Kidney epithelial cell (primary cell): ENCODE measurements at regions not wholly inside any gene's neighbourhood (a gene's known extent, or its start where the extent isn't known, plus 50 kb on each side); places are given as distances from the start of the nearest gene placed in this dataset.
"Not testable (repeated sequence)": the region's sequence is repeated elsewhere in the genome, so short reads cannot be mapped to it uniquely, and the experiment has no call there.

Experiments
- DNase-seq: peaks from one replicate; pipeline ENCODE4 v3.0.0-alpha.2; 2010; ENCODE audit warnings: low read depth
- H3K27me3 ChIP-seq: 2 replicates; pipeline ENCODE4 v1.6.0; 2011; ENCODE audit warnings: low read length; ENCODE audit not compliant: control insufficient read depth, insufficient read depth
- H3K36me3 ChIP-seq: 2 replicates; pipeline ENCODE4 v1.5.1; 2011; ENCODE audit warnings: low read length; ENCODE audit not compliant: control insufficient read depth, insufficient read depth
- H3K4me3 ChIP-seq: 2 replicates; pipeline ENCODE4 v1.5.1; 2011; ENCODE audit warnings: low read depth, mild to moderate bottlenecking, control low read depth, low read length
- TF ChIP-seq, protein P1 (sequence below): IDR thresholded peaks from 2 replicates; pipeline ENCODE4 v1.5.1; 2011; ENCODE audit warnings: mild to moderate bottlenecking, moderate library complexity, low read length, control low read depth, inconsistent platforms; ENCODE audit not compliant: insufficient read depth, poor library complexity, severe bottlenecking

DNA sequence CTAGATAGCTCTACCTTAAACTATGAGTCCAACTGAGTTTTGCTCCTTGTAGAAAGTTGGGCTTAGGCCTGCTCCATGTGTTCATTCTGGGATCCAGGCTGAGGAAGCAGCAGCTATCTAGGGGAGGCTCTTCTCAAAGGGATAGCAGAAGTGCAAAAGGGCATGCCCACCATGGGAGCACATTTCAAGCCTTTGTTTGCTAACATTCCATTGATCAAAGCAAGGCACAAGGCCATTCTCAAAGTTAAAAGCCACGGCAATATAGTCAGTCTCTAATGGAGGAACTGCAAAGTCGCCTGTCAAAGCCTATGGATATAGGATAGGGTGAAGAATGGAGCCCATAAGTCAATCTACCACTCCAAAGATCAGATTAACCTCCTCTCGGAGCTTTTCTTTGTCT, 488.1 kb upstream of the ARX start:
- Histone ChIP-seq H3K27me3 (no peaks in the 10 kb centered on the region), H3K4me3 (no peak overlapping the region), H3K36me3 (no peaks in the 10 kb centered on the region)
- TF ChIP-seq, protein P1, sequence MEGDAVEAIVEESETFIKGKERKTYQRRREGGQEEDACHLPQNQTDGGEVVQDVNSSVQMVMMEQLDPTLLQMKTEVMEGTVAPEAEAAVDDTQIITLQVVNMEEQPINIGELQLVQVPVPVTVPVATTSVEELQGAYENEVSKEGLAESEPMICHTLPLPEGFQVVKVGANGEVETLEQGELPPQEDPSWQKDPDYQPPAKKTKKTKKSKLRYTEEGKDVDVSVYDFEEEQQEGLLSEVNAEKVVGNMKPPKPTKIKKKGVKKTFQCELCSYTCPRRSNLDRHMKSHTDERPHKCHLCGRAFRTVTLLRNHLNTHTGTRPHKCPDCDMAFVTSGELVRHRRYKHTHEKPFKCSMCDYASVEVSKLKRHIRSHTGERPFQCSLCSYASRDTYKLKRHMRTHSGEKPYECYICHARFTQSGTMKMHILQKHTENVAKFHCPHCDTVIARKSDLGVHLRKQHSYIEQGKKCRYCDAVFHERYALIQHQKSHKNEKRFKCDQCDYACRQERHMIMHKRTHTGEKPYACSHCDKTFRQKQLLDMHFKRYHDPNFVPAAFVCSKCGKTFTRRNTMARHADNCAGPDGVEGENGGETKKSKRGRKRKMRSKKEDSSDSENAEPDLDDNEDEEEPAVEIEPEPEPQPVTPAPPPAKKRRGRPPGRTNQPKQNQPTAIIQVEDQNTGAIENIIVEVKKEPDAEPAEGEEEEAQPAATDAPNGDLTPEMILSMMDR, result no peak
- no peak for DNase-seq

DNA sequence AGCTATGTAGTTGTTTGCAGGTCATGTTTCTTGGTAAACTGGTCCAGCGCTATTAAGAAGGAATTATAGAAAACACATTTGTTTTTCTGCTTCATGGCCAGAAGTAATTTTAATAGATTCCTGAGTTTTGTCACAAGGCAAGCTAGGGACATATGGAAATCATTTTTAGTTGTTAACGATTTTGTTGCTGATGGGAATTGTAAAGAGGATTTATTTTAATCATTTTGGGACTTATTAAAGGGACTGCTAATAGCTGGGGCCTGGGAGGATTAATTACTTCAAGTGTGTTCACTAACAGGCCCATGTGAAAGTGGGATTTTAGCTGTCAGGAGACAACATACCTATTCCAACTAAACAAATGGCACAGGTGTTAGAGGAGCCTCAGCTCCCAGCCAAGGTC, 492.0 kb upstream of the ARX start:
- Histone ChIP-seq H3K36me3 (no peaks in the 10 kb centered on the region), H3K4me3 (no peak overlapping the region), H3K27me3 (no peaks in the 10 kb centered on the region)
- DNase-seq, result no peak
- TF ChIP-seq, protein P1, result no peak

DNA sequence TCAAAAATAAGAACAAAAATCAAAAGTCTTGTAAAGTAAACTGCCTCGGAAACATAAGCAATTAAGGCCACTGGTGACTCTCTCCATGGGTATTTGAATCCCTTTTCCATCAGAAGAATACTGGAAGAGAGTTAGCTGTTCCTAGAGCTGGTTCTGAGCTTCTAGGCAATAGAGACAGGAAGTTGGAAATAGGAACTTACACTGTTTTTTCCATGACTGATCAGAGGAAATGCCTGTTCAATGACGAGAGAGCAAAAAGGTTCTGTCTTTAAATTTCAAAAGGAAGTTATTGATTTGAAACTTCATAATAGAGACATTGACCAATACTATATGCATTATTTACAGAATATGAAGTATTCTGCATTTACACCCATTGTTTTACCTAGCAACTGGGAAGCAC, 503.5 kb upstream of the ARX start:
- TF ChIP-seq, protein P1, result no peak
- no peak for DNase-seq
- no peak overlapping the region for H3K4me3 ChIP-seq
- H3K36me3 ChIP-seq, result no peaks in the 10 kb centered on the region
- H3K27me3 ChIP-seq, result no peaks in the 10 kb centered on the region

DNA sequence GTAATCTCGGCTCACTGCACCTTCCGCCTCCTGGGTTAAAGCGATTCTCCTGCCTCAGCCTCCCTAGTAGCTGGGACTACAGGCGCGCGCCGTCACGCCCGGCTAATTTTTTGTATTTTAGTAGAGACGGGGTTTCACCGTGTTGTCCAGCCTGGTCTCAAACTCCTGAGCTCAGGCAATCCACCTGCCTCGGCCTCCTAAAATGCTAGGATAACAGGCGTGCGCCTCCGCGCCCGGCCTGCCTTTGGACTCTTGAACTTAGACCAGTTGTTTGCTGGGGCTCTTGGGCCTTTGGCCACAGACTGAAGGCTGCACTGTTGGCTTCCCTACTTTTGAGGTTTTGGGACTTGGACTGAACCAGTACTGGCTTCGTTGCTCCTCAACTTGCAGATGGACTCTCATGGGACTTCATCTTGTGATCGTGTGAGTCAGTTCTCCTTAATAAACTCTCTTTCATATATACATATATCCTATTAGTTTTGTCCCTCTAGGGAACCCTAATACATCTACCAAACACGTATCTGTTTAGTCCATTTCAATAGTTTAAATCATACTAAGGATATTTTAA, 506.8 kb upstream of the ARX start:
- not testable (repeated sequence) for DNase-seq

DNA sequence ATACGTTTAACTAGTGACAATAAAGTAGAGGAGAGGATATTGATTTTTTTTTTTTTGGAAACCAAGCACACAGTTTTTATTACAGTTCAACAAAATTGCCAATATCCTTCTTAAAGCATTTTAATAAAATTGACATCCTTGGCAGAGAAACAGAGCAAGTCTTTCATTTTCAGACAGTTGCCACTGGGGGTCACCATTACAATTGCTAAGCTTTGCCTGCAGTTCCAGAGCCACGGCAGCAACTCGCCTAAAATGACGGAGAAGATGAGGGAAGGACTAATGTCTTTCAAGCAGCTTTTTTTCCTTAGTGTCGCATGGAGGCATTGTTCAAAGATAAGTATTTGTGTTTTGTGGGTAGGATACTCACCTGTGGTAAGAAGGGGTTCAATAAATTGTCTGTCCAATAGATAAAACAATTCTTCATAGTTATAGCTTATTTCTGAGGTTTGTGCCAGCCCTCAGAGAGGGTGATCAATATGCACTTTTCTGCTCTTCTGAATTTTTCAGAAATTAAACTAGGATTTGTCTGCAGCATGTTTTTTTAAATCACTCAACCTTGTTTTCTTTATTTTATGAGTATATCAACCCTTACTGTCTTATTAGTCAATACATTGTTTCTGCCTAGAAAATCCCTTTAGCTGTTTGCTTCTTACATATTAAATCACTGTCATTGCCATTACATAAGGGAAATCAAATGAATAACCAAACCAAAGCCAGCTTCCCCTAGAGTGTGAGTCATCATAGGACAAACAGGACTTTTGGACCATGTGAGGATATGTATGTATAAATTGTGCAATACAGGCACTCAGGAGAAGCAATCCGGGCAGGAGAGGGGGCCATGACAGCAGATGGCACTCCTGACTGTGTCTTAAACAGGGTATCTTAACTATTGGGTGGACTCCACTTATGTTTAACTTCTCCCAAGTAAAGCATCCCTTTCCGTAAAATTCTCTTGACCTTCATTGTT, 508.1 kb upstream of the ARX start:
- Histone ChIP-seq H3K4me3 (no peak overlapping the region), H3K27me3 (no peaks in the 10 kb centered on the region), H3K36me3 (no peaks in the 10 kb centered on the region)
- peak; percentile 12 for DNase-seq
- TF ChIP-seq, protein P1, result peak; percentile 37

More for the DNA sequence above, 506.8 kb upstream of the ARX start:
- H3K4me3 ChIP-seq, H3K36me3 ChIP-seq, H3K27me3 ChIP-seq: not testable (repeated sequence)

DNA sequence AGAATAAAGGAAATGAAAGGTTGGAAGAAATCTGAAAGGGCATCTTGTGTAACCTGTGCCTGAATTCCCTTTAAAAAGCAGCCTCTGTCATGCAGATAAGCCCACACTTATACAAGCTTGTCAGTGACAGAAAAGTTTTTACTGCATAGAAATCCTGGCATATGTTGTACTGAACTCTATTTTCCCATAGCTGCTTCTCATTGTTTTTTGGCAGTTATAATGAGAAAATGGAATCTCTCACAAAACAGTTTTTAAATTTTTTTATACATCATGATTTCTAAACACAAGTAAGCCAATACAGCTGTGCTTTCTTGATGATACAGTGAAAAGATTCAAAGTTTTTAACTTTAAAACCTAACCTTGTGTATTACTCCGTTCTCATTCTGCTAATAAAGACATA, 511.4 kb upstream of the ARX start:
- TF ChIP-seq, protein P1, result no peak
- no peak for DNase-seq
- H3K36me3 ChIP-seq, result no peaks in the 10 kb centered on the region
- no peak overlapping the region for H3K4me3 ChIP-seq
- no peaks in the 10 kb centered on the region for H3K27me3 ChIP-seq
